Gastroesophageal sphincter (tissue), 4 donors: ENCODE measurements at regions not wholly inside any gene's neighbourhood (a gene's known extent, or its start where the extent isn't known, plus 50 kb on each side); places are given as distances from the start of the nearest gene placed in this dataset.

ENCODE experiments used
- ATAC-seq: fragments of 150-250 bp; one replicate; pipeline ENCODE4 v1.9.1; 2016; ENCODE audit warnings: mild to moderate bottlenecking, moderate library complexity
- H3K27ac ChIP-seq, 4 donors: fragments of 200-600 bp; sonication (generic) in 3 of 4; 1 replicate in 3 of 4; 2 replicates in 1 of 4; pipeline ENCODE4 v1.5.1; 2016 to 2019
- H3K27me3 ChIP-seq: fragments of 200-600 bp; sonication (generic); one replicate; pipeline ENCODE4 v1.5.1; 2019
- H3K36me3 ChIP-seq, 2 donors: fragments of 200-600 bp; sonication (generic); one replicate each; pipeline ENCODE4 v1.5.1; 2019; ENCODE audit warnings: control low read depth in 1 of 2
- H3K4me1 ChIP-seq, 3 donors: fragments of 200-600 bp; sonication (generic); 1 replicate in 2 of 3; 2 replicates in 1 of 3; pipeline ENCODE4 v1.5.1; 2016 to 2019; ENCODE audit warnings: control low read depth in 2 of 3
- H3K4me3 ChIP-seq, 2 donors: fragments of 200-600 bp; sonication (generic); one replicate each; pipeline ENCODE4 v1.5.1; 2019; ENCODE audit warnings: mild to moderate bottlenecking in 1 of 2, moderate library complexity in 1 of 2
- H3K9me3 ChIP-seq, 3 donors: fragments of 200-600 bp; sonication (generic); one replicate each; pipeline ENCODE4 v1.5.1; 2017 to 2019; ENCODE audit warnings: control low read depth in 2 of 3
- EP300 ChIP-seq: sonication (generic); formaldehyde crosslinking; IDR thresholded peaks from one replicate; pipeline ENCODE4 v1.6.1; 2017; ENCODE audit warnings: antibody characterized with exemption, mild to moderate bottlenecking
- POLR2A ChIP-seq, 2 donors: fragments of 450-650 bp; IDR thresholded peaks; one replicate each; pipeline ENCODE4 v1.6.1; 2017; ENCODE audit warnings: antibody characterized with exemption in 2 of 2, mild to moderate bottlenecking in 2 of 2, moderate library complexity in 1 of 2
- POLR2AphosphoS5 ChIP-seq: sonication (generic); formaldehyde crosslinking; IDR thresholded peaks from one replicate; pipeline ENCODE4 v1.6.1; 2017; ENCODE audit warnings: antibody characterized with exemption
- WGBS, 2 donors: methylation state at CpG; one replicate each; pipeline ENCODE4 v1.1.5; 2018; ENCODE audit warnings: low coverage in 1 of 2; 5-methylcytosine and 5-hydroxymethylcytosine counted together
- TF ChIP-seq, protein P1 (sequence below), 4 experiments: fragments of 200-600 bp in 2 of 4; fragments of 450-650 bp in 2 of 4; sonication (generic) in 1 of 4; IDR thresholded peaks; one replicate each; pipeline ENCODE4 v1.5.1; 2017 to 2019; ENCODE audit warnings: antibody characterized with exemption in 4 of 4, mild to moderate bottlenecking in 2 of 4, moderate library complexity in 2 of 4

GRCh38 chr1:194338241-194338948 is 1152.0 kb upstream of the B3GALT2 start:
- no peaks in the 10 kb centered on the region for H3K9me3 ChIP-seq
- TF ChIP-seq POLR2AphosphoS5 = no peak
- no peak for TF ChIP-seq POLR2A (IDR thresholded peaks at IDR 0.05)
- no peak for TF ChIP-seq EP300
- TF ChIP-seq, protein P1, sequence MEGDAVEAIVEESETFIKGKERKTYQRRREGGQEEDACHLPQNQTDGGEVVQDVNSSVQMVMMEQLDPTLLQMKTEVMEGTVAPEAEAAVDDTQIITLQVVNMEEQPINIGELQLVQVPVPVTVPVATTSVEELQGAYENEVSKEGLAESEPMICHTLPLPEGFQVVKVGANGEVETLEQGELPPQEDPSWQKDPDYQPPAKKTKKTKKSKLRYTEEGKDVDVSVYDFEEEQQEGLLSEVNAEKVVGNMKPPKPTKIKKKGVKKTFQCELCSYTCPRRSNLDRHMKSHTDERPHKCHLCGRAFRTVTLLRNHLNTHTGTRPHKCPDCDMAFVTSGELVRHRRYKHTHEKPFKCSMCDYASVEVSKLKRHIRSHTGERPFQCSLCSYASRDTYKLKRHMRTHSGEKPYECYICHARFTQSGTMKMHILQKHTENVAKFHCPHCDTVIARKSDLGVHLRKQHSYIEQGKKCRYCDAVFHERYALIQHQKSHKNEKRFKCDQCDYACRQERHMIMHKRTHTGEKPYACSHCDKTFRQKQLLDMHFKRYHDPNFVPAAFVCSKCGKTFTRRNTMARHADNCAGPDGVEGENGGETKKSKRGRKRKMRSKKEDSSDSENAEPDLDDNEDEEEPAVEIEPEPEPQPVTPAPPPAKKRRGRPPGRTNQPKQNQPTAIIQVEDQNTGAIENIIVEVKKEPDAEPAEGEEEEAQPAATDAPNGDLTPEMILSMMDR (IDR thresholded peaks at IDR 0.05) = no peak
- no peaks in the 10 kb centered on the region for H3K4me1 ChIP-seq
- no peaks in the 10 kb centered on the region for H3K27me3 ChIP-seq
- H3K27ac ChIP-seq = no peak overlapping the region
- H3K4me3 ChIP-seq = no peak overlapping the region
- no peak for ATAC-seq
- no peaks in the 10 kb centered on the region for H3K36me3 ChIP-seq
- 0 to 25% methylated on average over 1 of the region's 1 CpG for WGBS, 2 donors

GRCh38 chr1:194333240-194333639 is 1146.8 kb upstream of the B3GALT2 start:
- no peak for ATAC-seq
- Histone ChIP-seq H3K4me1 (no peaks in the 10 kb centered on the region), H3K27ac (no peak overlapping the region), H3K9me3 (no peaks in the 10 kb centered on the region), H3K4me3 (no peak overlapping the region), H3K36me3 (no peaks in the 10 kb centered on the region), H3K27me3 (no peaks in the 10 kb centered on the region)
- TF ChIP-seq, protein P1 (IDR thresholded peaks at IDR 0.05) = no peak
- TF ChIP-seq POLR2AphosphoS5 = no peak
- TF ChIP-seq POLR2A (IDR thresholded peaks at IDR 0.05) = no peak
- no peak for TF ChIP-seq EP300
- WGBS, 2 donors = 93 to 95% methylated on average over 3 of the region's 3 CpGs

DNA sequence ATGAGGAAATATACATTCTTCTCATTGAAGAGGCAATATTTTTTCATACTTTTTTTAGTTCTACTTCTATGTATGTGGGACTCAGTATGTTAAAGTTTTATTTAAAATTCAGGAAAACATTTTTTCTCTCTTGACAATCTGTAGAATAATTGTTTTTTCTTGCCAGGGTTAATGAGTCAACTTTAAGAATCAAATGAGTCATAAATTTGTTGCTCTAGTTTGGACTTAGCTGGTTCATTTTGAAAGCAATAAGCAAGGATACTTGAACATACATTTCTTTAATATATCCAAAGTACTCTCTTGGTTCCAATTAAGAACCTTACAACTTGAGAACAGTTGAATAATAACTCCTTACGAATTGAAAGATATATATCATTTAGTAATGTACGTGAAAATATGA is 1145.3 kb upstream of the B3GALT2 start:
- H3K27me3 ChIP-seq = no peaks in the 10 kb centered on the region
- no peak overlapping the region for H3K27ac ChIP-seq
- no peaks in the 10 kb centered on the region for H3K36me3 ChIP-seq
- TF ChIP-seq POLR2A (IDR thresholded peaks at IDR 0.05) = no peak
- no peak for TF ChIP-seq EP300
- TF ChIP-seq, protein P1 (IDR thresholded peaks at IDR 0.05) = no peak
- no peak for TF ChIP-seq POLR2AphosphoS5
- H3K9me3 ChIP-seq = no peaks in the 10 kb centered on the region
- ATAC-seq = no peak
- 81 to 91% methylated on average over 2 of the region's 2 CpGs for WGBS, 2 donors
- no peaks in the 10 kb centered on the region for H3K4me1 ChIP-seq
- no peak overlapping the region for H3K4me3 ChIP-seq

- WGBS, 2 donors = 82 to 84% methylated on average over 4 of the region's 4 CpGs
- no peaks in the 10 kb centered on the region for H3K4me1 ChIP-seq
- no peak overlapping the region for H3K4me3 ChIP-seq
- no peak for ATAC-seq
- TF ChIP-seq POLR2AphosphoS5 = no peak
- TF ChIP-seq, protein P1 (IDR thresholded peaks at IDR 0.05) = no peak
- H3K9me3 ChIP-seq = no peaks in the 10 kb centered on the region
- H3K27ac ChIP-seq = no peak overlapping the region
- no peaks in the 10 kb centered on the region for H3K36me3 ChIP-seq
- no peaks in the 10 kb centered on the region for H3K27me3 ChIP-seq
These were observed 1136.3 kb upstream of the B3GALT2 start for GRCh38 chr1:194322751-194323150.

DNA sequence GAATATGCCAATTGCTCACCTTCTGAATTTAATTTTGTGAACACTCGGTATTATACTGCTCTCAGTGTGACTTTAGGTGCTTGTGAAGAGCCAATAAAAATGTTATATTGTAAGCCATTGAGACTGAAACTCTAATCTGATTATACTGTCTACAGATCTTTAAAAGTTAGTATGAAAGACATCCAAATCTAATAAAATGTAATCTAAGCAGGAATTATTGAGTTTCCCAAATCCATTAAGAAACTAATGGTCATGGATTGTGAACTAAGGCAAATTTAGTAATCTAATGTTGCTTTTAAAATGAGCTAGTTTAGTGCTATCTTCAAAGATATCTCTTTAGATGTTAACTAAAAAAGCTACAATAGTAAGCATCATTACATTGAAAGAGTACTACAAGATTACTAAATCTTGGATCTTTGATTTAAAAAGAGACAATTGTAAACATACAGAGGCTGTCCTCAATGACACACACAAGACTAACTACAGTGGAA is 1132.4 kb upstream of the B3GALT2 start:
- no peaks in the 10 kb centered on the region for H3K9me3 ChIP-seq
- ATAC-seq = no peak
- WGBS, 2 donors = 80 to 100% methylated on average over 1 of the region's 1 CpG
- H3K36me3 ChIP-seq = no peaks in the 10 kb centered on the region
- no peaks in the 10 kb centered on the region for H3K4me1 ChIP-seq
- H3K4me3 ChIP-seq = no peak overlapping the region
- H3K27ac ChIP-seq = no peak overlapping the region
- H3K27me3 ChIP-seq = no peaks in the 10 kb centered on the region
- TF ChIP-seq POLR2A (IDR thresholded peaks at IDR 0.05) (no peak), POLR2AphosphoS5 (no peak), EP300 (no peak)
- TF ChIP-seq, protein P1 (IDR thresholded peaks at IDR 0.05) = no peak
